H1 (cell line): ENCODE measurements at regions not wholly inside any gene's neighbourhood (a gene's known extent, or its start where the extent isn't known, plus 50 kb on each side); places are given as distances from the start of the nearest gene placed in this dataset.

Source experiments
- CTCF ChIA-PET: fragments of 300-600 bp; sonication (Branson Sonifier 250); formaldehyde crosslinking; loops from one replicate; lab custom pipeline; 2021; ENCODE audit not compliant: partially characterized antibody; lab: Charles Lee
- POLR2A ChIA-PET: fragments of 300-600 bp; sonication (Branson Sonifier 250); formaldehyde crosslinking; loops from one replicate; lab custom pipeline; 2021; ENCODE audit warnings: inconsistent platforms; ENCODE audit not compliant: partially characterized antibody; lab: Charles Lee
- DNase-seq, 2 experiments: peaks; one replicate each; pipeline versions ENCODE4 v3.0.0 to v3.0.0-alpha.2; 2010 to 2022; ENCODE audit warnings: low spot score in 2 of 2, low read depth in 1 of 2, mixed read lengths in 1 of 2
- FAIRE-seq: peaks from 2 replicates; lab custom pipeline; 2011; peaks lifted over from hg19 to GRCh38; lab: Jason Lieb, UNC
- H2AFZ ChIP-seq: 2 replicates; pipeline ENCODE4 v1.8.1; 2012; ENCODE audit warnings: low read length, inconsistent platforms
- H2AK5ac ChIP-seq: 2 replicates; pipeline ENCODE4 v1.6.1; 2013; ENCODE audit warnings: low read depth, low read length
- H2BK120ac ChIP-seq: replicated peaks from 2 replicates; pipeline ENCODE3; 2013; ENCODE audit warnings: low read depth, low read length, inconsistent platforms
- H2BK12ac ChIP-seq: 2 replicates; pipeline ENCODE4 v1.6.1; 2013; ENCODE audit warnings: low read depth, low read length
- H2BK15ac ChIP-seq: 2 replicates; pipeline ENCODE4 v1.6.1; 2013; ENCODE audit warnings: low read length
- H2BK20ac ChIP-seq: 2 replicates; pipeline ENCODE4 v1.6.1; 2013; ENCODE audit warnings: low read length
- H2BK5ac ChIP-seq: 2 replicates; pipeline ENCODE4 v1.6.1; 2013; ENCODE audit warnings: low read depth, low read length
- H3K14ac ChIP-seq: 2 replicates; pipeline ENCODE4 v1.6.1; 2013; ENCODE audit warnings: inconsistent platforms; ENCODE audit not compliant: insufficient read length
- H3K18ac ChIP-seq: 2 replicates; pipeline ENCODE4 v1.6.1; 2013; ENCODE audit warnings: low read length; ENCODE audit errors: extremely low read depth
- H3K23ac ChIP-seq: 2 replicates; pipeline ENCODE4 v1.6.1; 2013; ENCODE audit warnings: inconsistent platforms; ENCODE audit not compliant: insufficient read length
- H3K23me2 ChIP-seq: 2 replicates; pipeline ENCODE4 v1.6.1; 2013; ENCODE audit warnings: low read depth, low read length
- H3K27ac ChIP-seq: 2 replicates; pipeline ENCODE4 v1.6.1; 2011; ENCODE audit warnings: low read depth, low read length, inconsistent platforms
- H3K27me3 ChIP-seq, 4 experiments: replicated peaks in 1 of 4; 1 replicate in 1 of 4; 2 replicates in 3 of 4; pipeline versions ENCODE4 v1.6.1 to v1.8.1; 2011 to 2013; ENCODE audit warnings: low read length in 3 of 4, mild to moderate bottlenecking in 3 of 4, inconsistent platforms in 2 of 4, mixed read lengths in 2 of 4, moderate library complexity in 1 of 4; ENCODE audit not compliant: control insufficient read depth in 3 of 4, insufficient read depth in 3 of 4; ENCODE audit errors: extremely low read depth in 1 of 4
- H3K36me3 ChIP-seq, 4 experiments: 2 replicates each; pipeline versions ENCODE4 v1.6.1 to v1.8.1; 2011 to 2013; ENCODE audit warnings: mild to moderate bottlenecking in 4 of 4, low read length in 3 of 4, moderate library complexity in 2 of 4, control low read depth in 1 of 4, inconsistent platforms in 1 of 4; ENCODE audit not compliant: insufficient read depth in 4 of 4, control insufficient read depth in 2 of 4
- H3K4ac ChIP-seq: replicated peaks from 2 replicates; pipeline ENCODE3; 2013; ENCODE audit warnings: low read length, low read depth, mixed read lengths, inconsistent platforms; ENCODE audit not compliant: insufficient read length
- H3K4me1 ChIP-seq, 4 experiments: replicated peaks in 1 of 4; 1 replicate in 1 of 4; 2 replicates in 3 of 4; pipeline versions ENCODE4 v1.6.1 to v1.8.1; 2011 to 2013; ENCODE audit warnings: low read length in 3 of 4, inconsistent platforms in 2 of 4, mixed read lengths in 1 of 4; ENCODE audit not compliant: insufficient read depth in 4 of 4, control insufficient read depth in 3 of 4
- H3K4me2 ChIP-seq, 2 experiments: 2 replicates each; pipeline versions ENCODE4 v1.6.1 to v1.8.1; 2011 to 2013; ENCODE audit warnings: low read depth in 2 of 2, low read length in 2 of 2, control low read depth in 1 of 2, inconsistent platforms in 1 of 2, mild to moderate bottlenecking in 1 of 2; ENCODE audit not compliant: insufficient read depth in 1 of 2
- H3K4me3 ChIP-seq, 4 experiments: fragments of 200-600, 300-600 bp in 1 of 4; sonication (generic), shearing (Covaris generic), sonication (Bioruptor Twin) in 1 of 4; 2 replicates each; pipeline versions ENCODE4 v1.5.1 to v1.8.1; 2011 to 2016; ENCODE audit warnings: low read length in 4 of 4, low read depth in 3 of 4, control low read depth in 2 of 4, inconsistent platforms in 2 of 4, mild to moderate bottlenecking in 2 of 4, mixed read lengths in 1 of 4, moderate library complexity in 1 of 4; ENCODE audit not compliant: insufficient read depth in 2 of 4; ENCODE audit errors: extremely low read depth in 1 of 4
- H3K56ac ChIP-seq: replicated peaks from 2 replicates; pipeline ENCODE3; 2013; ENCODE audit warnings: low read depth, mild to moderate bottlenecking, mixed read lengths, low read length, inconsistent platforms; ENCODE audit not compliant: insufficient read length
- H3K79me1 ChIP-seq: 2 replicates; pipeline ENCODE4 v1.6.1; 2013; ENCODE audit warnings: low read depth, low read length, control low read depth
- H3K79me2 ChIP-seq, 2 experiments: 2 replicates each; pipeline versions ENCODE4 v1.6.1 to v1.8.1; 2012 to 2013; ENCODE audit warnings: low read length in 2 of 2, mild to moderate bottlenecking in 2 of 2, inconsistent platforms in 1 of 2; ENCODE audit not compliant: insufficient read depth in 2 of 2, control insufficient read depth in 1 of 2
- H3K9ac ChIP-seq, 4 experiments: replicated peaks in 1 of 4; 1 replicate in 1 of 4; 2 replicates in 3 of 4; pipeline versions ENCODE4 v1.6.1 to v1.8.1; 2011 to 2013; ENCODE audit warnings: low read depth in 3 of 4, low read length in 3 of 4, control low read depth in 2 of 4, mild to moderate bottlenecking in 2 of 4, moderate library complexity in 2 of 4, inconsistent platforms in 1 of 4; ENCODE audit errors: extremely low read depth in 1 of 4
- H3K9me3 ChIP-seq, 2 experiments: 2 replicates each; pipeline versions ENCODE4 v1.6.1 to v1.8.1; 2012 to 2013; ENCODE audit warnings: mild to moderate bottlenecking in 2 of 2, moderate library complexity in 2 of 2, control low read depth in 1 of 2, inconsistent platforms in 1 of 2, low read depth in 1 of 2, low read length in 1 of 2, mixed read lengths in 1 of 2; ENCODE audit not compliant: insufficient read depth in 2 of 2
- H4K20me1 ChIP-seq, 2 experiments: replicated peaks in 1 of 2; 2 replicates each; pipeline versions ENCODE3 to v1.8.1; 2011 to 2013; ENCODE audit warnings: inconsistent platforms in 2 of 2, low read length in 2 of 2, mild to moderate bottlenecking in 1 of 2; ENCODE audit not compliant: insufficient read depth in 2 of 2, control insufficient read depth in 1 of 2
- H4K5ac ChIP-seq: 2 replicates; pipeline ENCODE4 v1.6.1; 2013; ENCODE audit warnings: low read length, low read depth, mixed read lengths, inconsistent platforms; ENCODE audit not compliant: insufficient read length
- H4K8ac ChIP-seq: 2 replicates; pipeline ENCODE4 v1.8.0; 2013; ENCODE audit warnings: mild to moderate bottlenecking, moderate library complexity, low read length, inconsistent platforms; ENCODE audit not compliant: insufficient read depth; ENCODE audit errors: extremely low read depth
- H4K91ac ChIP-seq: replicated peaks from 2 replicates; pipeline ENCODE3; 2013; ENCODE audit warnings: low read length, mixed read lengths, inconsistent platforms; ENCODE audit not compliant: insufficient read length
- GABPA ChIP-seq: IDR thresholded peaks from 2 replicates; pipeline ENCODE4 v1.6.1; 2011; ENCODE audit warnings: mild to moderate bottlenecking, low read length, moderate library complexity, borderline replicate concordance; ENCODE audit not compliant: insufficient read depth
- JUND ChIP-seq: IDR thresholded peaks from 2 replicates; pipeline ENCODE4 v1.6.1; 2011; ENCODE audit warnings: mild to moderate bottlenecking, improper control_type of control experiment, low read length
- KDM5A ChIP-seq: fragments of 200-600 bp; IDR thresholded peaks from 2 replicates; pipeline ENCODE4 v1.7.1; 2012; ENCODE audit warnings: mild to moderate bottlenecking, low read length, inconsistent platforms, mixed read lengths
- PHF8 ChIP-seq: fragments of 200-600 bp; sonication (generic); conservative IDR thresholded peaks from 2 replicates; pipeline ENCODE4 v1.7.1; 2012; ENCODE audit warnings: low read depth, mild to moderate bottlenecking, inconsistent platforms, low read length, moderate library complexity
- POLR2A ChIP-seq, 2 experiments: IDR thresholded peaks; 1 replicate in 1 of 2; 2 replicates in 1 of 2; pipeline ENCODE4 v1.6.1; 2011; ENCODE audit warnings: low read depth in 2 of 2, low read length in 2 of 2, mild to moderate bottlenecking in 2 of 2; ENCODE audit errors: control extremely low read depth in 1 of 2
- TEAD4 ChIP-seq: IDR thresholded peaks from 2 replicates; pipeline ENCODE4 v1.6.1; 2012; ENCODE audit warnings: low read depth, low read length, inconsistent platforms, mixed read lengths
- ZNF274 ChIP-seq: IDR thresholded peaks from 2 replicates; pipeline ENCODE4 v1.7.0; 2012; ENCODE audit warnings: low read length, borderline replicate concordance; ENCODE audit errors: extremely low read depth
- WGBS, 2 experiments: shearing (Covaris generic) in 1 of 2; methylation state at CpG; one replicate each; pipeline versions ENCODE4 v1.1.6 to v1.1.7; 2013 to 2015; ENCODE audit warnings: low lambda C conversion rate in 2 of 2, mixed read lengths in 2 of 2, inconsistent platforms in 1 of 2, low coverage in 1 of 2, missing lambda C conversion rate in 1 of 2; ENCODE audit not compliant: insufficient replicate concordance in 2 of 2, insufficient coverage in 1 of 2, insufficient read length in 1 of 2; ENCODE audit errors: extremely low coverage in 1 of 2, missing lambda C conversion rate in 1 of 2; 5-methylcytosine and 5-hydroxymethylcytosine counted together

GRCh38 chr17:34176440-34176839 lies 78.6 kb upstream of the CCL2 start:
- Histone ChIP-seq H4K91ac (no peak overlapping the region), H4K20me1 (no peaks in the 10 kb centered on the region), H4K5ac (no peak overlapping the region), H2BK5ac (no peak overlapping the region), H3K18ac (no peak overlapping the region), H3K23me2 (no peaks in the 10 kb centered on the region), H3K27ac (no peak overlapping the region), H3K14ac (no peak overlapping the region), H2BK15ac (no peak overlapping the region), H3K79me1 (no peaks in the 10 kb centered on the region), H3K4me1 (peaks cover 0 to 13% (median 6%) of the 10 kb centered on the region in 4 experiments; a peak in 4 of 7 replicates), H3K4me2 (no peak overlapping the region), H2BK12ac (no peak overlapping the region), H2AFZ (no peak overlapping the region), H2BK120ac (no peak overlapping the region), H3K56ac (no peak overlapping the region), H2AK5ac (no peak overlapping the region), H3K4ac (no peak overlapping the region), H3K23ac (no peak overlapping the region), H3K4me3 (no peak overlapping the region), H3K27me3 (no peaks in the 10 kb centered on the region), H3K79me2 (no peaks in the 10 kb centered on the region), H3K9ac (no peak overlapping the region), H3K36me3 (no peaks in the 10 kb centered on the region), H3K9me3 (peaks cover 5 to 9% of the 10 kb centered on the region in 2 experiments; a peak in 2 of 4 replicates), H2BK20ac (no peak overlapping the region), H4K8ac (no peak overlapping the region)
- TF ChIP-seq KDM5A (no peak), JUND (no peak), TEAD4 (no peak), POLR2A (IDR thresholded peaks at IDR 0.05; ENCODE audit: control extremely low read depth in 1 of 2, low read depth in 2 of 2, low read length in 2 of 2) (no peak), GABPA (no peak), PHF8 (no peak), ZNF274 (no peak)
- POLR2A ChIA-PET = interaction anchor here (2.0 kb wide), 1 partner anchor 20 kb away, joined by 6 read pairs; no protein-coding TSS in a partner anchor
- CTCF ChIA-PET = interaction anchor here (0.6 to 6.6 kb wide), 8 partner anchors 11 to 185 kb away, joined by 3 to 45 read pairs (median 4); partner anchors contain the start of gene CCL1
- WGBS, 2 experiments = 89% methylated on average over 2 of the region's 2 CpGs; no CpG with 5 or more reads in 1 of the 2 experiments
- DNase-seq (no peak), FAIRE-seq (no peak)
